GM23338 (cell line): ENCODE measurements at regions not wholly inside any gene's neighbourhood (a gene's known extent, or its start where the extent isn't known, plus 50 kb on each side); places are given as distances from the start of the nearest gene placed in this dataset.

Experiments
- CREB1 ChIP-seq: fragments of 250-450 bp; sonication (Bioruptor Pico); IDR thresholded peaks from 2 replicates; pipeline ENCODE4 v1.5.0; 2020; ENCODE audit warnings: low read depth, mild to moderate bottlenecking, moderate library complexity
- CTCF ChIP-seq, 2 experiments: fragments of 200-600 bp in 1 of 2; sonication (generic) in 1 of 2; conservative IDR thresholded peaks; 2 replicates each; pipeline versions ENCODE4 v1.5.1 to v1.6.1; 2016 to 2017; ENCODE audit warnings: antibody characterized with exemption in 2 of 2, low read depth in 2 of 2, mild to moderate bottlenecking in 2 of 2, moderate library complexity in 1 of 2
- ETS1 ChIP-seq: IDR thresholded peaks from 2 replicates; pipeline ENCODE4 v1.6.1; 2016; ENCODE audit warnings: antibody characterized with exemption
- EZH2 ChIP-seq: fragments of 200-600 bp; sonication (generic); IDR thresholded peaks from one replicate; pipeline ENCODE4 v1.8.0; 2017; ENCODE audit warnings: antibody characterized with exemption, mild to moderate bottlenecking, low read depth; ENCODE audit not compliant: unreplicated experiment
- EZH2phosphoT487 ChIP-seq: fragments of 200-600 bp; sonication (generic); IDR thresholded peaks from one replicate; pipeline ENCODE4 v1.8.1; 2018; ENCODE audit warnings: antibody characterized with exemption; ENCODE audit not compliant: unreplicated experiment
- JUNB ChIP-seq: IDR thresholded peaks from one replicate; pipeline ENCODE4 v1.6.1; 2016; ENCODE audit warnings: antibody characterized with exemption; ENCODE audit not compliant: unreplicated experiment
- NANOG ChIP-seq: IDR thresholded peaks from 2 replicates; pipeline ENCODE4 v1.6.1; 2016; ENCODE audit warnings: antibody characterized with exemption, borderline replicate concordance
- POLR2AphosphoS5 ChIP-seq: IDR thresholded peaks from 2 replicates; pipeline ENCODE4 v1.6.1; 2016; ENCODE audit warnings: antibody characterized with exemption, low read depth
- REST ChIP-seq: IDR thresholded peaks from one replicate; pipeline ENCODE4 v1.6.1; 2018; ENCODE audit warnings: antibody characterized with exemption; ENCODE audit not compliant: unreplicated experiment
- ZNF114 ChIP-seq: fragments of 250-450 bp; sonication (Bioruptor Pico); IDR thresholded peaks from 2 replicates; pipeline ENCODE4 v1.5.0; 2020; ENCODE audit warnings: mild to moderate bottlenecking, moderate library complexity
- ZNF331 ChIP-seq: fragments of 250-450 bp; sonication (Bioruptor Pico); IDR thresholded peaks from 2 replicates; pipeline ENCODE4 v1.5.0; 2020; ENCODE audit warnings: low read depth, mild to moderate bottlenecking, moderate library complexity
- ZNF462 ChIP-seq: fragments of 250-450 bp; sonication (Bioruptor Pico); IDR thresholded peaks from 2 replicates; pipeline ENCODE4 v1.5.0; 2020; ENCODE audit warnings: mild to moderate bottlenecking, moderate library complexity

GRCh38 chr12:131345521-131346436, 365.1 kb upstream of the SFSWAP start:
- TF ChIP-seq CTCF (conservative IDR thresholded peaks at IDR 0.05; ENCODE audit: low read depth in 2 of 2) (no peak), ZNF462 (no peak), REST (no peak), ETS1 (no peak), EZH2 (no peak), NANOG (no peak), ZNF114 (CRISPR knock-in tag) (no peak), EZH2phosphoT487 (no peak), CREB1 (no peak), JUNB (no peak), POLR2AphosphoS5 (no peak), ZNF331 (CRISPR knock-in tag) (no peak)
